Fibroblast of skin of left quadriceps (primary cell): ENCODE measurements at regions not wholly inside any gene's neighbourhood (a gene's known extent, or its start where the extent isn't known, plus 50 kb on each side); places are given as distances from the start of the nearest gene placed in this dataset.
"Not testable (repeated sequence)": the region's sequence is repeated elsewhere in the genome, so short reads cannot be mapped to it uniquely, and the experiment has no call there.

Source experiments
- DNase-seq, 2 experiments: peaks; one replicate each; pipeline ENCODE4 v3.0.0-alpha.2; 2013; ENCODE audit warnings: low read depth in 2 of 2

DNA sequence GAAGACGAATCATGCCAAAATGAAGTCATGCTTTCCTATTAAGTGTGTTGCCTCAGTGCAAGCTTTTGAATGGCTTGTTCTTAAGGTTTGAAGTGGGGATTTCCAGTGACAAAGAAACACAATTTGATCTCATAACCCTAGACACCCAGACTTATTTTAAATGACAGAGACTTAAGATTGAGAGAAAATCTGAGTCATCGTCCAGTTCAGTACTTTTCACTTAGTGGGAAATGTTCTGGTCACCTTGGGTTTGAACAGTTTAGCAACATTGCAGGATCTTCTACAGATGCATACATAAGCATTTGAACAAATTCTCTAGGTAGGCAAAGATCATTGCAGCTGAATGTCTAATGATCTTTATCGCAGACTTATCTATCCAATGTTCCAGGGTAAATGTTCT, 926.7 kb upstream of the ADAMTS5 start:
- not testable (repeated sequence) for DNase-seq

DNA sequence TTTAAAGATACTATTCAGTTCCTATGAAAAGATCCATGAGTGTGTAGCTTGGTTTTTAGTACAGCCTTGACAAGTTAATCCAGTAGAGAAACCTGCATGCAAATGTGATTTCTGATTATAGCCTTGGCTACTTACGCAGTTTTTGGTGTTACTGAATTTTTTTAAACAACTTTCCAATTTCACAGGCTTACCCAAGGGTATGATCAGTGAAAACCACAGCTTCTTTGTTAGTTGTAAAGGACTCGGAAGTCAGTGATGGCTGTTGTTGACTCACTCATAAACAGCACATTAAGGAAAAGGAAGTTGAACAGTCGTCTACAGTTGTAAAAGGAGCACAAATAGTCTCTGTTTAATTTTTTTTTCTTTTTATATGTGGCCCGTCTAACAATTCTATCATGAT, 924.6 kb upstream of the ADAMTS5 start:
- not testable (repeated sequence) for DNase-seq

DNA sequence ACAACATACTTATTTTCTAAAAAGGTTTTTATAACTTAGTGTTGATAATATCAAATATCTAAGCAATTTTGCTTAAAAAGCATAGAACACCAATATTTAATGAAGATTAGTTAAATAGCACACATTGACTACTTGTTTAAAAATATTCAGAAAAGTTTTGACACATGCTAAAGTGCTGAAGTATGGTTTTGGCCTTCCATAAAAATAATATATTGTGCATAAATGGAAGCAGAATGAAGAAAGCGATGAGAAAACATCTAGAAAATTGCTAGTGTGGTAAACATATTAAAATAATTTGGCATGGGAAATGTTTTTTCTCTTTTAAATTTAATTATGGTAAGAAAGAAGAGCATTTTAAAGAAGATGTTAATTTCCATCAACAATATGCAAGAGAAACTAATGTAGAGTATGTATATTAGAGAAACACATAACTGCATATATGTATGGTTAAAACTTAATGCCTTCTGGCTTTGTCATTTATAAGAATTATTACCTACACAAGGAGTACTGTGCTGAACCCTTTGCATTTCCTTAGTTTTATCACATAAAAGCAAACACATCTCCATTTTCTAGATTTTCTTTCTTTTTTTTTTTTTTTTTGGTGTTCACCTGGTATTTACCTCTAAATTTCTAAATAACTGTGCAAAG, 921.0 kb upstream of the ADAMTS5 start:
- DNase-seq = not testable (repeated sequence)

DNA sequence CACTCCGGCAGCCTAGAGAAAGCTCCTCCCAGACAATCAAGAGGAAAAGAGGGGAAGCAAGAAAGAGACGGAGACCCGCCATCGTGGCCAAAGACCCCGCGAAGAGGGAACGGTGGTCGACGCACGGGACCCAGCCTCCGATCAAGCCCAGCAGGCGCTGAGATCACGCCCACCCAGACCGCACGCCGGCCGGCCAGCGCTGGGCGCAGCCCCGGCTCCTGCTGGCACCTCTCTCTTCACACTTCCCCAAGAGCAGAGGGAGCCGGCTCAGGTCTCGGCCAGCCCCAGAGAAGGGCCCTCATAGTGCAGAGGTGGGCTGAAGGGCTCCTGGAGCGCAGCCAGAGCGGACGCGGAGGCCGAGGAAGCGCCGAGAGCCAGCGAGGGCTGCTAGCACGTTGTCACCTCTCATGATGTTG, 918.4 kb upstream of the ADAMTS5 start:
- no peak for DNase-seq

DNA sequence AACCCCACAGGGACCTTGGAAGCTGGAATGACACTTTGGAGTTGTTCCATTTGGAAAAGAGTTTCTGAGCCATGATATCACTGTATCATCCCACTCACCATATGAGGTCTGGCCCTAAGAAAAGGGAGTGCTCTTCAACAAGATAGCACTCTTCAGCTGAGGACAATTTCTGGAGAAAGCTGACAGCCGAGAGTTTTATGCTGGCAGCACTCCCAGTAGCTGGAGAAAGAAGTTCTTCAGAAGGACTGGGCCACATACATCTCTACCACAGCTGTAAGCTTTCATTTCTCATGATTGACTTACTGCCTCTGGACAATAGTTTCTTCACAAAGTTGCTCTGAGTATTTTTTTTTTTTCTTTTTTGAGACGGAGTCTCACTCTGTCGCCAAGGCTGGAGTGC, 914.4 kb upstream of the ADAMTS5 start:
- not testable (repeated sequence) for DNase-seq

DNA sequence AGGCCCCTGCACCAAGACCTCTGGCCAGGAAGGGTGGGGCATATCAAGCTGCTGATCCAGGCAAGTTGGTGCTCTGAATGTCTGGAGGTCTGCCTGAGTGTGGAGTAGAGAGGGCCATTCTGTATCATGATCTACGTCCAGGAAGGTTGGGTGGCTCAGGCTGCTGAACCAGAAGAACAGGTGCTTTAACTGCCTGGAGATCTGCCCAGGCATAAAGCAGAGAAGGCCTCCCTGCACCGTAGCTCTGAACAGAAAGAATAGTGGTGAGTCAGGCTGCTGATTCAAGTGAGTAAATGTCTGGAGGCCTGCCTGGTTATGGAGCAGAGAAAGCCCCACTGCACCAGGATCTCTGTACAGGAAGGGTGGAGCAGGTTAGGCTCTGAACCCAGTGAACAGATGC, 905.5 kb upstream of the ADAMTS5 start:
- DNase-seq = not testable (repeated sequence)

DNA sequence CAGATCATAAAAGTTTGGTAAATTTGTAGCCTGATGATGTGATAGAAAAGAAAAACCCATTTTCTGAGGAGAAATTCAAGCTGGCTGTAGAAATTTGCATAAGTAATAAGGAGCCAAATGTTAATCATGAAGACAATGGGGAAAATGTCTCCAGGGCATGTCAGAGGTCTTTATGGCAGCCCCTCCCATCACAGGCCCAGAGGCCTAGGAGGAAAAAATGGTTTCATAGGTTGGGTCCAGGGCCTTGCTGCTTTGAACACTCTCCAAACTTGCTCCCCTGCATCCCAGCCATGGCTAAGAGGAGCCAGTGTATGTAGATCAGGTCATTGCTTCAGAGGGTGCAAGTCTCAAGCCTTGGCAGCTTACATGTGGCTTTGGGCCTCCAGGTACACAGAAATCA, 903.9 kb upstream of the ADAMTS5 start:
- DNase-seq = not testable (repeated sequence)

DNA sequence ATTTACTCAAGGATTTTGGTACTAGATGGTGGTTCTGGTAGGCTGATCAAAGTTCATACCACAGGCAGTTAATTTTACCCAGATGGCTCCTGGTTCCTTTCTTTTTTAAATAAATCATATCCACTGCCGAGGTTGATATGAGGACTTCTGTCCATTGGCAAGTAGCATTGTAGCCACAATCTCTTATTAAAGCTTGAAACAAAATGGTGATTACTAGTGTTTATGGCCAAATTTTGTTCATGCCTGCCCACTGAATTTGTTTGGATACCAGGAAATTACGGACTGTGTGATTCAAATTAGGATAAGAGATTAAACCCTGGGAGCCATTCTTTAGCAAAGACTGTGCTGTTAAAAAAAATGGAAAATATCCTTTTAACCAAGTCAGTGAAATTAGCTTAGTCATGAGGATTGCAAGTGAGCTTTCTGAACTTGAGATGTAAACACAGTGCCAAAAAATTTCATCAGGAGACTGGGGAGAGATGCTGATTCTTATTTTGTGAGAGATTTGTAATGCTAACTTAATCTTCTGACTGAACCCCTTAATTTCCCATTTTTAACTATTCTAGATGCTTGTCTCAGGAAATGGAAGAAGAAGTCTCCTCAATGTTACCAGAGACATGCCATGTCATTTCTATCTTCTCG, 893.5 kb upstream of the ADAMTS5 start:
- peak; percentile 2 to 15 for DNase-seq

DNA sequence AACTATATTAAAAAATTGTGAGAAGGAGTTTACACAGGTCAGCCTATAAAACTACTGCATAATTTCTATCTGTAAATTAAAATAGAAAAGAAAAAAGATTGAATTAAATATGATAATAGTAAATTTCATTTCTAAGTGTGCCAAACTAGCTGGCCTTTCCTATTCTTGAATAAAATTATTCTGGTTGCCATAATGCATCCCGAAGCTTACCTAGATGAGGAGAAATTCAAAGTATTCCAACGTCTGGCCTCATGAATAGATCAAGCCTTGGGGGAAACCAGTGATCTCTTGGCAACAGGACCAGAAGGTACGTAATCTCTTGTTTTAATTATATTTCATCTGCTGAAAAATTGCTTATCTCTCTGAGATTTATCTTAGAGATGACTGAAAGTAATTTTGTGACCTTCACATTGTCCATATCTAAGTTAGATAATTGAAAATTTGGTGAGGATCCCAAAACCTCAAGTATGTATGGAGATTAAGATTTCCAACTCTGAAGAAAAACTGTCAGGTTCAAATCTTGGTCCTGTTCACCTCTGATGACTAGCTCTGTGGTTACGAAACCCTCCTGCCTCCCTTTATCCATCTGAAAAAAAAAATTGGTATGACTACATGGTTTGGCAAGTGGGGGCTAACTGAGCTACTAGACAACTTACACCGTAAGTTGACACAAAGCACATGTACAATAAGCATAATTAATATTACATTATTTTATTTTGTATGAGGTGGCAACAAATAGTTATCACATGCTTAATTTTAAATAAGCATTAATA, 891.4 kb upstream of the ADAMTS5 start:
- DNase-seq = peak; percentile 5 to 7

DNA sequence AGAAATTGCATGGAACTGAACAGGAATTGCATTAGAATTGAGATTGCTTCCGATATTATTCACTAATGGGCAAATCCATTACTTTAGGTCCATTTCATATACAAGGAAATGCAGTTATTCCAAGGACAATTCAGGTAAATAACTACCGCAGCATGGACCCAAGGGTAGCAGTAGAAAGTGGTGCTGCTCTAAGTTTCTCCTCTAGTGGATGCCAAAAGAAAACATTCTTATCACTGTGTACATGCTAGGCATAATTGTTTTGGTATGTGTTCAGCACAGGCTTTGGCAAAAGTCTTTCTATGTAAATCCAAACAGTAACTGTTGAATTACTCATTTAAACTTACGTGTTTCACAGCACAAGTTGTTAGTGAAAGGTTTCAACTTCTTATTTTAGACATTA, 890.1 kb upstream of the ADAMTS5 start:
- DNase-seq = not testable (repeated sequence)

DNA sequence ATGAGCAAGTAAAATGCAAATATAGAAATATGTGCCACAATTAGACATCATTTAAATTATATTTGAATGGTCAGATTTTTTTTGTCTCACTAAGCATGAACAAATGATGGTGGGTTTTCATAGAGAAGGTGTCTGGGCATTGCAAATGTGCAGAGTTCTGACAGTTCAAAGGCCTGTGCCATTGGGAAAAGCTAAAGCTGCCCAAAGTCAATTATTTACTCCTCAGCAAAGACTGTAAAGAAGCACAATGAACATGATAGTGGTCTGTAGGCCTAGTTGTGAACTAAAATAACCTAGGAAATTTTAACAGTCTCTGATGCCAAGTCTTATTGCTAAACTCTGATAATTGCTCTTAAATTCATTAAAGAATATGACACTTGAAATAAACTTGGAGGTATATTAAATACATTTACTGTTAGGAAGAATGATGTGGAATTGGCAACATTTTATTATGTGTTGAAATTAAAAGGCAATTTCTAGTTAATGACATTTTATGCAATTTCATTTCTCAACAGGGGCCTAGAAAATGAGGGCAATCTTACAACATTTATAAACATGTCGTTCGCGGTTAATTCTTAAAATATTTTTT, 874.3 kb upstream of the ADAMTS5 start:
- no peak for DNase-seq

DNA sequence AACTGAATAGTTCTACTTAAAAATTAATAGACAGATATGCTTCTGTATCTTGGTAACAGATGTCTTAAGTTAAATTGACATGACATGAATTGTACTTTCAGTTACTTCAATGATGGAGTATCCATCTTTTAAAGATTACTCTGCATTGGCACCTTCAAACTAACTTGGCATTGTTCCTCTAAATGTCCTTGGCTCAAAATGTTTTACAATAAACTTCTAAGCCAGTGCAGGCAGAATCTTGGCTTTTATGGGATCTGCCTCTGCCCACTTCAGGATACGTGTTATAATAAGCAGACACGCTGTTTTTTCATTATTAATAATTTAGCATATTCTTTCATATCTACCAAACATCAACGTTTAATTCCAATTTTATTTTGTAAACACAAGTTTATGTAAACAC, 873.4 kb upstream of the ADAMTS5 start:
- no peak for DNase-seq

DNA sequence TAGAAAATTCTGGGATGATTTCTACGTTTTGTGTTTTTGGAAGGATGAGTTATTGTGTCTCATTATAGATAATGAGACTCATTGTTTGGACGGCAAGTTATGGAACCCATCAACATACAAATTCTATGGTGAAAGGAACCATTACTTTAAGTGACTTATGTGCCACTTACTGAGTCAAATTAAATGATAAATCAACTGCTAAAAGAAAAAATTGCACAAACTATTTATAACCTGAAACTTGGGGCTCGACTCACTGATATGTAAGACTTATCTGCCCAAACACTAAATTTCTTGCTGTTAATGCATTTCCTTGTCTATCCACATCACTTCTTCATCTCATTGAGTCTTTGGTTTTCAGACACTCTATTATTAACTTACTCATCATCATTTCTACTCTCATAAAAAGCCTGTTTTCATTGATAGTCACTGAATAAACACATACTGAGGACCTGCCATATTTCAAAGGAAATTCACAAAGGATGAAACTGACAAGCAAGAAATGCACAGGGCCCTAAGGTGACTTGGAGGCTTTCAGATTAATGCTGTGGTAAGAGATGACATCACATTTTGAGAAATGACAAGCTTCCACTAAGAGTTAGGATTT, 872.7 kb upstream of the ADAMTS5 start:
- no peak for DNase-seq

DNA sequence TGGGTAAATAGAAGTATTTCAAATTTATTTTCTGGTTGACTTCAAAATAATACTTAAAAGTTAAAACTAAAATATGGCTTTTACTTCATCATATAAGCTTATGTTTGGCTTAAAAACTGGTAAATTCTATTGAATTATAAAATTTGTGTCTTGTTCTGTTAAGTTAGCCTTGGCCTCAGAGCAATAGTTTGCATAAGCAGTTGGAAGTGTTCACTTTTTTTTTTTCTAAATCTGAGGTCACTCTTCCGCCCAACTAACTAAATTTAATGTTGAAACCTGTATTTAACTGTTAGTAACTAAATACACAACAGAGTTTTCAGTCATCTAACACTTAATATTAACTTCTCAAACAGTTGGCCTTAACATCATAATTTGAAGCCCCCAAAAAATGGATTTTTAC, 871.7 kb upstream of the ADAMTS5 start:
- DNase-seq = no peak

DNA sequence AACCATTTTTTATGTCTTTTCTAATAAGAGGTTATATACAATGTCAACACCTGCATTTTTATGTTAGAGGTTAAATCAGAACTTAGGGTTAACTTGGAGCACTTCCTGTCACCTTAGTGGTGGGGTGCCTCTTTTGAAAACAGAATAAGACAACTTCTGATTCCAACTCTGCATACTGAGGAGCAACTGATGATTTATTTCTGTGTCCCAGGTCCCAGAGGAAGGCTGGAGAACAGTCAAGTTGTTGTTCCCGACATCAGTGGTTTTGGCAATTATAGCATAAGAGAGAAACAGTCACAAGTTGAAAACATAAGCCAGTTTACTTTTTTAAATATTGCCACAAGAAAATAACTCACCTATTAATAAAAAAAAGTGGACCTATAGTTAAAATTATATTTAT, 871.0 kb upstream of the ADAMTS5 start:
- DNase-seq = no peak

DNA sequence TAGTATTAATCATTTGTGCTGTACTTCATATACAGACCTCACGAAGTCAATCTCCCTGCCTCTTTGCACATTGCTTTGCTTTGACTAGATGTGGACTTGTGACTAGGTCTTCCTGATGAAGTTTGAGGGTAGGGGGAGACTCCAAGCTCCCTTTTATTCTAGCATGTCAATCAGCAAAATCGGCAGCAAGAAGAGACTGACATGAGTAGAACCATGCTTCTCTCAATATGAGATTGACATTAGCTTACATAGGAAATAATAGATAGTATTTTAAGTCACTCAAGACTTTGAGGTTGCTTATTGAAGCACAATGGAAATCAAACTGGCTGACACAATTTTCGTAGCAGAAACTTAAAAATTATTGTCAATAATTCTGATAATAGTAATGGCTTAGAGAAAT, 866.4 kb upstream of the ADAMTS5 start:
- DNase-seq = no peak

DNA sequence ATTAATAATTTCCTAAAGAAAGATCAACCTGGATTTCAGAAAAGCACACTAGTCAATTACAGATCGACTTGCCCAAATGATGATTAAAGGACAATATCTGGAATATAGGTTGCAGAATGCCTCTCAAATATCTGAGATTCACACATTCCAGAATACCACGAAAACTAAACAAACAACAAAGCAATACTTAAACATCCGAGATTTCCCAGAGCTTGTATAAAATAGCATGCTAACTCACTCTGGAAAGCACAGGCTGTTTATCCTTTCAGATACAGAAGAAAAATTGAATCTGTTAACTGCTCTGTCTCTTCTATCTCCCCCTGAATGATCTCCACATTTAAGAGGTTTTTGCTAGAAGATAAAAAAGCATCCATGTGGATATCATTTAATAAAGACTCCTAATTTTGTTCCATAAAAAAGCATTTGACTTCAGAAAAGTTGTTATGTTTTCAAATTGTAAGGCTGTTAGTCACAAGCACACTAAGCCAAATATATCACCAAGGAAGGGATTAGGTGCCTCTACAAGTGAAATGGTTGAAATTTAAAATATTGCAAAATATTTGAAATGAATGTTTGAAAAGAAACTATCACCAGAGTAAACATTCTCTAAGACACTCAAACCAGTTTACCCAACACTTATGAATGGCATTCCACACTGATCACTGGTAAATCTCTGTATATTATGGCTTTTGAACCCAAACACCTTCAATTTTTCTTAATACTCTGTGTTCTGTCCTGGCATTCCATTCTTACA, 865.1 kb upstream of the ADAMTS5 start:
- DNase-seq = peak; percentile 10 to 17

DNA sequence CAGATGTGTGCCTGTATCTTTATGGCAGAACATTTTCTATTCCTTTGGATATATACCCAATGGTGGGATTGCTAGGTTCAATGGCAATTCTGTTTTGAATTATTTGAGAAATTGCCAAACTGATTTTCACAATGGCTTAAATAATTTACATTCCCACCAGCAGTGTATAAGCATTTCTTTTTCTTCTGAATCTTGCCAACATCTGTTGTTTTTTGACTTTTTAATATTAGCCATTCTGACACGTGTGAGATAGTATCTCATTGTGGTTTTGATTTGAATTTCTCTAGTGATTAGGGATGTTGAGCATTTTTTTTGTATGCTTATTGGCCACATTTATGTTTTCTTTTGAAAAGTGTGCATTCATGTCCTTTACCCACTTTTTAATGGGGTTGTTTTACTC, 864.3 kb upstream of the ADAMTS5 start:
- DNase-seq = peak; percentile 16 to 29

DNA sequence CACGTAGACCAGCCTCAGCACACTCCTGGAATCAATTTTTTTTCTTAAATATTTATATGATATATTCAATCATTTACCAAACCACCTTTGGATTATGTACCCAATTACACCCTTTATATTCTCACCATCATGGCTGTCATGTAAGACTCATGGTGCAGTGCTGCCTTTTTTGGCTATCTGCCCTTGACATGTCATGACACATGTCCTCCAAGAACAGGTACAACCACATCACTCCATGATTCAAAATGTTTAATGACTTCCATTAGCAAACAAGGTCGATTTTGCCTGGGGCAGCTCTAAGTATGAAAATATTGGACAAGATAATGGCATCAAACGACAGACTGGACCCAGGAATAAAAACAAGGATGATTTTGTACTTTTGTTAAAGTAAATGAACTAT, 861.1 kb upstream of the ADAMTS5 start:
- no peak for DNase-seq

DNA sequence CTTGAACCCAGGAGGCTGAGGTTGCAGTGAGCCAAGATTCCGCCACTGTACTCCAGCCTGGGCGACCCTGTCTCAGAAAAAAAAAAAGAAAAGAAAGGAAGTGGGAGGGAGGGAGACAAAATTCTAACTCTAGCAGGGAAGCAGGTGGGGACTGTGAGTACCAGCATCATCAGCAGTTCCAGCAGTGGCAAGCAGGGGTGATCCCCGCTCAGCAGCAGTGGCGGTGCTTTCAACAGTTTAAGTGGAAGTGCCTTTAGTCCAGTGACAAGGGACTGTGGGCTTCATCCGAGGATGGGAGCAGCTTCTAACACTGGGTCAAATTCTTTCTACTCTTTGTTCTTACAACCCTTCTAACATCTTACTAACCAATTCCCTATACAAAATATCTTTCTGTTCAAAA, 858.1 kb upstream of the ADAMTS5 start:
- no peak for DNase-seq

DNA sequence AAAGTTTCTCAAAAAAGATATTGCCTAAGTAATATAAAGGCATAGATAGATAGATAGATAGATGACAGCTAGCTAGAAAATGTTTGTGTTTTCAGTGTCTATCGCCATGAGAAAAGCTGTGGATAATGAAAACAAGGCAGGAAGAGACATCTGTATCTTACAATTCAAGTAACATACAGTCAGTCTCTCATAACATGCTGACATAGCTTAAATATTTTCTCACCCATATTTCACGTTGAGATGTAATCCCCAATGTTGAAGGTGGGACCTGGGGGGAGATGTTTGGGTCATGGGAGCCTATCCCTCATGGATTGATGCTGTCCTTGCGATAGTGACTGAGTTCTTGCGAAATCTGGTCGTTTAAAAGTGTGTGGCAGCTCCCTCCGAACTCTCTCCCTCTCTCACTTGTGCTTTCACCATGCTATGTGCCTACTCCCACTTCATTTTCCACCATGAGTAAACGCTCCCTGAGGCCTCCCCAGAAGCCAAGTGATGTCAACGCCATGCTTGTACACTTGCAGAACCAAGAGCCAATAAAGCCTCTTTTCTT, 856.8 kb upstream of the ADAMTS5 start:
- no peak for DNase-seq
